ENCODE measurements at regions not wholly inside any gene's neighbourhood (a gene's known extent, or its start where the extent isn't known, plus 50 kb on each side); places are given as distances from the start of the nearest gene placed in this dataset.

- intact Hi-C loops (cut with micrococcal nuclease) = no loop called here
Measured at GRCh38 chr12:61713121-61713520, 547.1 kb upstream of the USP15 start.

- intact Hi-C loops (cut with micrococcal nuclease) = no loop called here
Measured at GRCh38 chr12:61717986-61718385, 542.2 kb upstream of the USP15 start.

GRCh38 chr12:61739925-61740324, 520.3 kb upstream of the USP15 start:
- intact Hi-C loops (cut with micrococcal nuclease) = no loop called here

- intact Hi-C loops (cut with micrococcal nuclease) = no loop called here
Measured at GRCh38 chr12:61750604-61751003, 509.6 kb upstream of the USP15 start.

GRCh38 chr12:61754214-61754613, 506.0 kb upstream of the USP15 start:
- intact Hi-C loops (cut with micrococcal nuclease) = no loop called here

- intact Hi-C loops (cut with micrococcal nuclease) = no loop called here
Measured at GRCh38 chr12:61757831-61758505, 502.2 kb upstream of the USP15 start.

- intact Hi-C loops (cut with micrococcal nuclease) = no loop called here
Measured at GRCh38 chr12:61758661-61759060, 501.5 kb upstream of the USP15 start.

- intact Hi-C loops (cut with micrococcal nuclease) = no loop called here
Measured at GRCh38 chr12:61765926-61766325, 494.3 kb upstream of the USP15 start.

GRCh38 chr12:61780435-61780834, 479.8 kb upstream of the USP15 start:
- intact Hi-C loops (cut with micrococcal nuclease) = no loop called here

- intact Hi-C loops (cut with micrococcal nuclease) = no loop called here
Measured at GRCh38 chr12:61781021-61781581, 479.1 kb upstream of the USP15 start.

GRCh38 chr12:61796846-61797245, 463.4 kb upstream of the USP15 start:
- intact Hi-C loops (cut with micrococcal nuclease) = no loop called here

GRCh38 chr12:61797266-61797665, 462.9 kb upstream of the USP15 start:
- intact Hi-C loops (cut with micrococcal nuclease) = no loop called here

- intact Hi-C loops (cut with micrococcal nuclease) = no loop called here
Measured at GRCh38 chr12:61798778-61799177, 461.4 kb upstream of the USP15 start.

- intact Hi-C loops (cut with micrococcal nuclease) = no loop called here
Measured at GRCh38 chr12:61804301-61804700, 455.9 kb upstream of the USP15 start.

- intact Hi-C loops (cut with micrococcal nuclease) = no loop called here
Measured at GRCh38 chr12:61808856-61809255, 451.3 kb upstream of the USP15 start.

GRCh38 chr12:61810486-61810885, 449.7 kb upstream of the USP15 start:
- intact Hi-C loops (cut with micrococcal nuclease) = no loop called here

GRCh38 chr12:61821381-61821780, 438.8 kb upstream of the USP15 start:
- intact Hi-C loops (cut with micrococcal nuclease) = no loop called here

GRCh38 chr12:61823102-61823501, 437.1 kb upstream of the USP15 start:
- intact Hi-C loops (cut with micrococcal nuclease) = no loop called here

- intact Hi-C loops (cut with micrococcal nuclease) = no loop called here
Measured at GRCh38 chr12:61846765-61847164, 413.4 kb upstream of the USP15 start.

- intact Hi-C loops (cut with micrococcal nuclease) = no loop called here
Measured at GRCh38 chr12:61848893-61849292, 411.3 kb upstream of the USP15 start.

GRCh38 chr12:61853945-61854344, 406.3 kb upstream of the USP15 start:
- intact Hi-C loops (cut with micrococcal nuclease) = no loop called here

- intact Hi-C loops (cut with micrococcal nuclease) = no loop called here
Measured at GRCh38 chr12:61854902-61855301, 405.3 kb upstream of the USP15 start.

- intact Hi-C loops (cut with micrococcal nuclease) = no loop called here
Measured at GRCh38 chr12:61857968-61858367, 402.2 kb upstream of the USP15 start.

Measured in T-helper 1 cell treated with Interleukin-12 subunit alpha and Interleukin-12 subunit beta and Interleukin-4 antibody, amounts not matched to agents 30 ng/mL and 1 ng/mL, for 36 hours (primary cell).